Hematopoietic multipotent progenitor cell (in vitro differentiated cells): ENCODE measurements at regions not wholly inside any gene's neighbourhood (a gene's known extent, or its start where the extent isn't known, plus 50 kb on each side); places are given as distances from the start of the nearest gene placed in this dataset.
"Not testable (repeated sequence)": the region's sequence is repeated elsewhere in the genome, so short reads cannot be mapped to it uniquely, and the experiment has no call there.

Experiments used
- DNase-seq, 3 donors: peaks; one replicate each; pipeline ENCODE4 v3.0.0-alpha.2; 2011 to 2015; ENCODE audit warnings: low read depth in 2 of 3, low spot score in 2 of 3

- peak in 1 of 3 donors; percentile 10 for DNase-seq
Measured at GRCh38 chr6:170221052-170221752, 69.7 kb downstream of the DLL1 start.

- not testable (repeated sequence) for DNase-seq
Measured at GRCh38 chr6:170213637-170214018, 77.2 kb downstream of the DLL1 start.

GRCh38 chr6:170212956-170213636, 77.8 kb downstream of the DLL1 start:
- DNase-seq = no peak

- DNase-seq = no peak
Measured at GRCh38 chr6:170212051-170212756, 78.7 kb downstream of the DLL1 start.

GRCh38 chr6:170211404-170212025, 79.4 kb downstream of the DLL1 start:
- DNase-seq = no peak

- no peak for DNase-seq
Measured at GRCh38 chr6:170210651-170211403, 80.1 kb downstream of the DLL1 start.

- DNase-seq = no peak
Measured at GRCh38 chr6:170210026-170210390, 80.9 kb downstream of the DLL1 start.

- DNase-seq = no peak
Measured at GRCh38 chr6:170209354-170210025, 81.4 kb downstream of the DLL1 start.

- DNase-seq = no peak
Measured at GRCh38 chr6:170208651-170209353, 82.1 kb downstream of the DLL1 start.

- DNase-seq = no peak
Measured at GRCh38 chr6:170208182-170208601, 82.7 kb downstream of the DLL1 start.

- DNase-seq = no peak
Measured at GRCh38 chr6:170207586-170208181, 83.2 kb downstream of the DLL1 start.

GRCh38 chr6:170206851-170207431, 83.9 kb downstream of the DLL1 start:
- no peak for DNase-seq

GRCh38 chr6:170206317-170206621, 84.6 kb downstream of the DLL1 start:
- no peak for DNase-seq

- no peak for DNase-seq
Measured at GRCh38 chr6:170205534-170206316, 85.2 kb downstream of the DLL1 start.

GRCh38 chr6:170205126-170205525, 85.8 kb downstream of the DLL1 start:
- DNase-seq = no peak

GRCh38 chr6:170203212-170203611, 87.7 kb downstream of the DLL1 start:
- DNase-seq = no peak

- no peak for DNase-seq
Measured at GRCh38 chr6:170202416-170203135, 88.3 kb downstream of the DLL1 start.
